ENCODE measurements at regions not wholly inside any gene's neighbourhood (a gene's known extent, or its start where the extent isn't known, plus 50 kb on each side); places are given as distances from the start of the nearest gene placed in this dataset.

DNA sequence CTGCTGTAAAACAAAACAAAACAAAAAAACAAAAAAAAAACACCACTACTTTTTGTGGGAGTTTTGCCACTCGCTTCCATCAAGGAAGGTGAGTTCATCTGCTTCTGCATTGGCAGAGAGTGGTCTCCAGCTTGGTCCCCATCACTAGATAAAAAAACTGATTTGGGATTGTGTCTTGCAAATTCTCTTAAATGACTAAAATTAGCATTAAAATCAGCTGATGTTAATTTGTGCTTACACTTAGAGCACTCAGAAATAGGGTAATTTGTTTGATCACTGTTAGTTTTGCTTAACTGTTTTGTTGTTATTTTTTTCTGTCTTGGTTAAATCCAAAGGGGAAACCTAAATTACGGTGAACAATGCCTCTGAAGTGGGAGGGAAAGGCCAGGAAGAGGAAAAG lies 1048.0 kb downstream of the LRFN5 start:
- no peak overlapping the region for H3K27ac ChIP-seq
- H3K9me3 ChIP-seq (replicated peaks in 1 of 11): no peaks in the 10 kb centered on the region
- no peaks in the 10 kb centered on the region for H3K4me1 ChIP-seq
- TF ChIP-seq Cebpa-rat (IDR thresholded peaks at IDR 0.05): no peak
- H3K27me3 ChIP-seq: no peaks in the 10 kb centered on the region
- H3K4me3 ChIP-seq: no peak overlapping the region
- H3K36me3 ChIP-seq: no peaks in the 10 kb centered on the region
- no peaks in the 10 kb centered on the region for H4K20me1 ChIP-seq
- no peak overlapping the region for H3K9ac ChIP-seq
- no peak overlapping the region for H3K4me2 ChIP-seq

DNA sequence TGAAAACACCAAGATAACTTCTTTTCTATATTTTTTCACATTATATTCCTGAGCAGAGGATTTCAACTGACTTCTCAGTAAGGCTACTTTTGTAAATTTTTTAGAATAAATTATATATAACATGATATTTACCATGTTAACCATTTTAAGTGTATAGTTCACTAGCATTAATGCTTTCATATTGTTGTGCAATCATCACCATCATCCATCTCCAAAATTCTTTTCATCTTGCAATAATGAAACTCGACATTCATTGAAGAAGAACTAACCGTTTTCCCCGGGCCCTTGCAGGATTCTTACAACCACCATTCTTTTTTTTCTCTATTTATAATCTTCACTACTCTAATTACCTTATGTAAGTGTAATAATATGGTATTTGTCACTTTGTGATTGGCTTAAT lies 1036.1 kb downstream of the LRFN5 start:
- no peaks in the 10 kb centered on the region for H3K27me3 ChIP-seq
- H3K4me2 ChIP-seq: no peak overlapping the region
- TF ChIP-seq Cebpa-rat (IDR thresholded peaks at IDR 0.05): no peak
- H4K20me1 ChIP-seq: no peaks in the 10 kb centered on the region
- no peak overlapping the region for H3K4me3 ChIP-seq
- no peaks in the 10 kb centered on the region for H3K4me1 ChIP-seq
- H3K36me3 ChIP-seq: no peaks in the 10 kb centered on the region
- no peak overlapping the region for H3K9ac ChIP-seq
- no peak overlapping the region for H3K27ac ChIP-seq
- 0 out of 22 replicates have a peak, but pooled peaks cover 0 to 5% (median 0%) of the 10 kb centered on the region in 11 experiments for H3K9me3 ChIP-seq (replicated peaks in 1 of 11)

DNA sequence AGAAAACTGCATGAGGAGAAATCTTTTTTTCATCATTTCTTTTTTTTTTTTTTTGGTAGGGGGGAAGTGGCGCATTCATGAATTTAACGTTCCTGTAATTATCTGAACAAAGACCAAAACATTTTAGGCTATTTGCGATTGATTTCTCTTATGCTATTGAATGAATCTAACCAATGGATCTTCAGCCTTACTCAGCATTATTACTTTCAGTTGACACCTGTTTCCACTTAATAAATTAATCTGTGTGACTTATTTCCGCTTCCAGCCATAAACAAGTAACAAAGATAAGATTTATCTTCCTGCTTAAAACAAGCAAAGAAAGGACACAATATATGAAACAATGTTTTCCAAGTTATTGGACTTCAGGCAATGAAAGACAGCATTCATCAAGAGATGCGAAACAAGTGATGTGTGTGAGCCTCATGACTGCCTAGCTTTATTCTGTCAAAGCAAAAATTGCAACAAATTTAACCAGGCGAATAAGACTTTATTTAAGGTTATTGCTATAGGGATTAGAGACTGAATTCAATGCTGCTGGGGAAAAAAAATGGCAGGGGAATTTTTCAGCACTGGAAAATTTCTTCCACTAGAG lies 1026.9 kb downstream of the LRFN5 start:
- TF ChIP-seq Cebpa-rat (IDR thresholded peaks at IDR 0.05): no peak
- Histone ChIP-seq H3K4me2 (no peak overlapping the region), H4K20me1 (no peaks in the 10 kb centered on the region), H3K9ac (no peak overlapping the region), H3K36me3 (no peaks in the 10 kb centered on the region), H3K27ac (no peak overlapping the region), H3K4me1 (peaks cover 0 to 2% (median 0%) of the 10 kb centered on the region in 10 experiments; a peak in 3 of 20 replicates), H3K27me3 (no peaks in the 10 kb centered on the region), H3K9me3 (replicated peaks in 1 of 11) (no peaks in the 10 kb centered on the region), H3K4me3 (no peak overlapping the region)

DNA sequence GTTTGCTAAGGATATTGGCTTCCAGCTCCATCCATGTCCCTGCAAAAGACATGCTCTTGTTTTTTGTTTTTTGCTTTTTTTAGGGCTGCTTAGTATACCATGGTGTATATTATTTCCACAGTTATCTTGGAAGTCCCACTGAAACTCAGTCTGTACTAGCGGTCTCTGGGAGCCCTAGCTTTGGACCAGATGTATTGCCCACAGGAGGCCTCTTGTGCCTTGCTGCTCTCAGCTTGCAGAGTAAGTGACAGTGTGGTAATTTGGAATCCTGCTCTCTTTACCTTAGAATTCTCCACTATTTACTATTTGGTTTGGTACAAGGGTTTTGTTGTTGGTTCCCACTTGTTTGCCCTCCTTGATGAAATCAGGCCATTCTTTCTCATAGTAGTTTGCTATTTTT lies 1022.9 kb downstream of the LRFN5 start:
- Histone ChIP-seq H3K9me3 (replicated peaks in 1 of 11) (no peaks in the 10 kb centered on the region), H3K4me2 (no peak overlapping the region), H3K4me3 (no peak overlapping the region), H3K27me3 (no peaks in the 10 kb centered on the region), H3K36me3 (no peaks in the 10 kb centered on the region), H3K4me1 (peaks cover 0 to 5% (median 0%) of the 10 kb centered on the region in 10 experiments; a peak in 3 of 20 replicates), H3K27ac (no peak overlapping the region), H3K9ac (no peak overlapping the region), H4K20me1 (no peaks in the 10 kb centered on the region)
- no peak for TF ChIP-seq Cebpa-rat (IDR thresholded peaks at IDR 0.05)

DNA sequence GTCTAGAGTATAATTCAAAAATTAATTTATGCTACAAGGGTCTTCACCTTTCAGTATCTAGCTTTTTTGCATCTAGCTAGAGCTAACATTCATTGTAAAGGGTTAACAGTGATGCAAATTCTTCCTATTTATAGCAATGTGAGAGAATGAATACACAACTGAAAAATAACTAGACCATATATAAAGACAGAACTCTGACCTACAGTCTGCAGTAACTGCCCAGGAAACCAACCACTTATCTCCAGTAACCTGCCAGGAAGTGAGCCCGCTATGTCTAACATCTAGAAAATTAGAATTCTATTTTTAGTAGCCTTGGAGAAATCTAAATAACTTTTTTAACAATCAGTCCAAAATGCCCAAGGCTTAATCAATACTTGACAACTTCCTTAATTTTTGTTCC lies 1021.9 kb downstream of the LRFN5 start:
- TF ChIP-seq Cebpa-rat (IDR thresholded peaks at IDR 0.05): no peak
- no peak overlapping the region for H3K9ac ChIP-seq
- H3K27me3 ChIP-seq: no peaks in the 10 kb centered on the region
- H3K4me3 ChIP-seq: no peak overlapping the region
- H3K4me1 ChIP-seq: peaks cover 0 to 5% (median 0%) of the 10 kb centered on the region in 10 experiments; a peak in 3 of 20 replicates
- H3K36me3 ChIP-seq: no peaks in the 10 kb centered on the region
- no peaks in the 10 kb centered on the region for H4K20me1 ChIP-seq
- H3K27ac ChIP-seq: no peak overlapping the region
- no peaks in the 10 kb centered on the region for H3K9me3 ChIP-seq (replicated peaks in 1 of 11)
- no peak overlapping the region for H3K4me2 ChIP-seq

DNA sequence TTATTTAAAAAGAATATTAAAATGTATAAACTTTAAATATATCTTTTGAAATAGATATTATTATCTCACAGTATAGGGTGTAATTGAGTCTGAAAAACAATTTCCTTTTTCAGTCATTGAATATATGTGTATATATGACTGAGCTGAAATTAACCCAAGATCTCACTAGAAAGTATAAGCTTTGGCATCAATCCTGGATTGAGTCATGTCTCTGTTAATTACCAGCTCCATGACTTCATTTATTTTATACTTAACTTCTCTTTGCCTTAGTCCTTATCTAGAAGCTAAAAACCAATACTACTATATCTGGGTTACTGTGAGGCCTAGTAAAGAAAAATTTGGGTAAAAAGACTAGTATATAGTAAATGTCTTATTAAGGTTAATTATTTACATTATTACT lies 1020.3 kb downstream of the LRFN5 start:
- H3K4me3 ChIP-seq: no peak overlapping the region
- H3K36me3 ChIP-seq: no peaks in the 10 kb centered on the region
- H3K27ac ChIP-seq: no peak overlapping the region
- no peak overlapping the region for H3K4me2 ChIP-seq
- no peaks in the 10 kb centered on the region for H3K27me3 ChIP-seq
- H3K9me3 ChIP-seq (replicated peaks in 1 of 11): no peaks in the 10 kb centered on the region
- no peak for TF ChIP-seq Cebpa-rat (IDR thresholded peaks at IDR 0.05)
- peaks cover 0 to 5% (median 0%) of the 10 kb centered on the region in 10 experiments; a peak in 3 of 20 replicates for H3K4me1 ChIP-seq
- H4K20me1 ChIP-seq: no peaks in the 10 kb centered on the region
- no peak overlapping the region for H3K9ac ChIP-seq

DNA sequence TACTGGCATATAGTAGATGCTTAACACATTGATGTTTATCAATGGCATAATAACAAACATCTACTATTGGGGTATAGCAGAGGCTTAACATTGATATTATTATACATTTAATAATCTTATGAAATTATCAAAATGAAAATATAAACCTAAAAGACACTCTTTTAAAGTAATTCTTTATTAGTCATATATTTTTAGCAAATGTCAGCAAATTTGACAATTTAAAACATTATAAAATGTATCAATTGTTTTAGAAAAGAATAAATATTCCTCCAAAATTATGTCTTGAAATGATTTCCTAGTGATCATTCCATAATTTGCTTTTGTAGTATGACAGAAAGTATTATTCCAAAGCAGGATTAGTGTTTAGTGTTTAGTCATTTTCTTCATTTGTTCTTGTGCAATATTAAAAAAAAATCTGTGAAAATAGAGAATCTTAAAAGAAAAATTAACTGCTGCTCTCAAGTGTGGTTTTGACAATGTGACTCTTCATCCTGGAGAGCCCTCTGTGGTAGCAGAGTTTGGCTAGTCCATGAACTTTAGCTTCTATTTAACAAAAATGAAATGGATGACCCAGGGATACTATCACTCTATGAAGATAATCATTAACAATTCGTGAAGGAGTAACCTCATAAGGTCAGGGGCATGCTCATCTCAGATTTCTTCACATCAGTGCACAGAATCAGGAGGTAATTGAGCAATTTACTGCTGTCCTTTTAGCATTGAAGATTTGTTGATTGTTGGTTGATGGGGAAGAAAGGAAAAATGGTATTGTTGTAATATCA lies 1018.5 kb downstream of the LRFN5 start:
- H3K36me3 ChIP-seq: no peaks in the 10 kb centered on the region
- H3K4me3 ChIP-seq: no peak overlapping the region
- H3K4me2 ChIP-seq: no peak overlapping the region
- no peaks in the 10 kb centered on the region for H3K9me3 ChIP-seq (replicated peaks in 1 of 11)
- no peaks in the 10 kb centered on the region for H4K20me1 ChIP-seq
- no peak for TF ChIP-seq Cebpa-rat (IDR thresholded peaks at IDR 0.05)
- H3K4me1 ChIP-seq: peaks cover 0 to 5% (median 0%) of the 10 kb centered on the region in 10 experiments; a peak in 3 of 20 replicates
- no peak overlapping the region for H3K9ac ChIP-seq
- H3K27me3 ChIP-seq: no peaks in the 10 kb centered on the region
- H3K27ac ChIP-seq: no peak overlapping the region

DNA sequence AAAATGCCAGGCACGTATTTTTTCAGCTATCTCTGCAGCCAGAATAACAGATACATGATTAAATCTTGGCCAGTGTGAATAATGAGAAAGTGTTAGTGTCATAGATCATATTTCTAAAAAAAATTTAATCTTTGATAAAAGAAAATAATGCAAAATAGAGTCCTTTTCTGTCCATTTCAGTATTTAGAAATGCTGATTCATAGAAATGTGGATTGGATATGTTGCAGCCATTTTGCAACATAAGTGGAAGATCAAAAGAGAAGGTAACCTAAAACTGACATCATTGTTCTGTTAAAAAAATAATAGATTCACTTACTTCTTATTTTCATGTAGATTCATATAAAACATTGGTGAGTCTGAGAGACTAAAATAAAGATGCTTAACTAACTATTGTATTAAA lies 1010.3 kb downstream of the LRFN5 start:
- TF ChIP-seq Cebpa-rat (IDR thresholded peaks at IDR 0.05): no peak

DNA sequence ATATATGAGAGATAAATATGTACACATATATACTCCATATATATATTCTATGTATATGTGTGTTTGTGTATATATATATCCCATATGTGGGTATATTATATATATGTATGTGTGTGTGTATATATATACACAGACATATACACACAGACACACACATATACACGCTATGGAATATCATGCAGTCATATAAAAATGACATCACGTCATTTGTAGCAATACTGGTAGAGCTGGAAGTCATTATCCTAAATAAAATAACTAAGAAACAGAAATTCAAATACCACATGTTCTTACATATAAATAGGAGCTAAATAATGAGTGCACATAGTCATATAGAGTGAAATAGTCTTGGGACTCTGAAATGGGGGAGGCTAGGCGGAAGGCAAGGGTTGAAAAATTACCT lies 1000.2 kb downstream of the LRFN5 start:
- H3K27me3 ChIP-seq: no peaks in the 10 kb centered on the region
- TF ChIP-seq Cebpa-rat (IDR thresholded peaks at IDR 0.05): no peak
- no peaks in the 10 kb centered on the region for H3K4me1 ChIP-seq
- no peak overlapping the region for H3K9ac ChIP-seq
- no peak overlapping the region for H3K27ac ChIP-seq
- no peaks in the 10 kb centered on the region for H3K36me3 ChIP-seq
- H4K20me1 ChIP-seq: no peaks in the 10 kb centered on the region
- no peak overlapping the region for H3K4me3 ChIP-seq
- H3K4me2 ChIP-seq: no peak overlapping the region
- H3K9me3 ChIP-seq (replicated peaks in 1 of 11): no peaks in the 10 kb centered on the region

More for the DNA sequence above, 1010.3 kb downstream of the LRFN5 start:
- H3K4me3 ChIP-seq: no peak overlapping the region
- H3K27me3 ChIP-seq: no peaks in the 10 kb centered on the region
- no peak overlapping the region for H3K27ac ChIP-seq
- no peaks in the 10 kb centered on the region for H4K20me1 ChIP-seq
- H3K9me3 ChIP-seq (replicated peaks in 1 of 11): no peaks in the 10 kb centered on the region
- H3K4me1 ChIP-seq: no peaks in the 10 kb centered on the region
- no peak overlapping the region for H3K9ac ChIP-seq
- H3K36me3 ChIP-seq: no peaks in the 10 kb centered on the region
- H3K4me2 ChIP-seq: no peak overlapping the region

DNA sequence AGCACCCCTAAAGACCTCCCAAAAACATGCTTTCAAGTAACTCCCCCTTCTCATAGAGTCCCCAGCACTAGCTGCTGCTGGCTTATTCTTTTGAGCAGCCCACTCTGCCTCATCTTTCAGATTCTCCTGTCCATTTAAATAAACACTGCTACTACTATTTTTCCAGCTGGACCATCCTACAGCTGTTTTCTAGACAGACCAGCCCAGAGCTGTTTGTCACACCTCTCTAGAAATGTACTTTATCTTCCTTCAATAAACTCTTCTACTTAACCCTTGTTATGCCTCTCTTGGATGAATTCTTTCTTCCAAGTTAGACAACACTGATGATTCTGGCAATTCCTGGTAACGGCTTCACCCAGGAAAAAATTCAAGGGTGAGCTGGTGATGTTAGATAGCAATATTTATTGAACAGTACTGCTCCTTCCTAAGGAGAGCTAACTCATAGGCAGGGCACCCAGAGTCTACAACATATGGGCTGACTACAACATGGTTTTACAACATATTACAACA lies 995.7 kb downstream of the LRFN5 start:
- Histone ChIP-seq H3K4me2 (no peak overlapping the region), H3K36me3 (no peaks in the 10 kb centered on the region), H3K27ac (no peak overlapping the region), H3K4me3 (no peak overlapping the region), H3K9me3 (replicated peaks in 1 of 11) (no peaks in the 10 kb centered on the region), H4K20me1 (no peaks in the 10 kb centered on the region), H3K4me1 (no peaks in the 10 kb centered on the region), H3K27me3 (no peaks in the 10 kb centered on the region), H3K9ac (no peak overlapping the region)
- no peak for TF ChIP-seq Cebpa-rat (IDR thresholded peaks at IDR 0.05)
